ENCODE measurements at regions not wholly inside any gene's neighbourhood (a gene's known extent, or its start where the extent isn't known, plus 50 kb on each side); places are given as distances from the start of the nearest gene placed in this dataset.

DNA sequence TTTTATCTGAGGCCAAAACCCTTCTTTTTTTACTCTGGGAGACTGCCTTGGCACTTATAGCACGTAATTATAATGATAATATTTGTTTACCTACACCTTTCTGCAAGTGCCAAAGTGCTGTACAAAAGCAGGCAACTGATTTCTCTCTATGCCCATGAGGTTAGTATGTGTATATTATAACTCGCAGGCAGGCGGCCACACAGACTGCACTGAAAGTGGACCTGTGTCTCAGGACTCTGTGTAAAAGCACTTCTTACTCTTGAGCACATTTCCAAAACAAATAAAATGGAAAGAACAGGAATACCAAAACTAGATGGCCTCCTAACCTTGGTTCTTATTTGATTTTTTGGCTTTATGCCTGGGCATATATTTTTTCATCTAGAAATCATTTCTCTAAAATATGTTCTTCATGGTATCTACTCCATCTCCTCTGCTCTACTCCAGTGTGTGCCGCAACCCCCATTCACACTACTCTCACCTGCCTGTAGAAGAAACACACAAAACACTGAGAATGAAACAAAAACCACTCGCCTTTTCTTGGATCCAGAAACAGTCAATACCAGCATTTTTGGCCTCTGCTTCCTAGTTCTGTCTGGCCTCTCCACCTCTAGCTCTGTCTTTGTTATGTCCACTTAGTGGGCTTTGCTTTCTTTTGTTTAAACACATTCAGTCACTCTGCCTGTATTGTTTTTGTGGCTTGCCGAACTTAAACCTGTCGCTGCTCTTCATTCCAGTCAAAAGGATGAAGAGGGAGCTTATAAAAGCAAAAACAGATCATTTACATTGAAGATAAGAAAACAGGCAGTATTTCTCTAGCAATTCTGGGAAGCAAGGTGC, 934.5 kb upstream of the TENM3 start:
- in situ Hi-C loops (cut with HindIII; ENCODE audit: low sequenced_read_pairs), result no loop called here
- no peak for DNase-seq (ENCODE audit: low read depth, low spot score)
- TF ChIP-seq, protein P1, sequence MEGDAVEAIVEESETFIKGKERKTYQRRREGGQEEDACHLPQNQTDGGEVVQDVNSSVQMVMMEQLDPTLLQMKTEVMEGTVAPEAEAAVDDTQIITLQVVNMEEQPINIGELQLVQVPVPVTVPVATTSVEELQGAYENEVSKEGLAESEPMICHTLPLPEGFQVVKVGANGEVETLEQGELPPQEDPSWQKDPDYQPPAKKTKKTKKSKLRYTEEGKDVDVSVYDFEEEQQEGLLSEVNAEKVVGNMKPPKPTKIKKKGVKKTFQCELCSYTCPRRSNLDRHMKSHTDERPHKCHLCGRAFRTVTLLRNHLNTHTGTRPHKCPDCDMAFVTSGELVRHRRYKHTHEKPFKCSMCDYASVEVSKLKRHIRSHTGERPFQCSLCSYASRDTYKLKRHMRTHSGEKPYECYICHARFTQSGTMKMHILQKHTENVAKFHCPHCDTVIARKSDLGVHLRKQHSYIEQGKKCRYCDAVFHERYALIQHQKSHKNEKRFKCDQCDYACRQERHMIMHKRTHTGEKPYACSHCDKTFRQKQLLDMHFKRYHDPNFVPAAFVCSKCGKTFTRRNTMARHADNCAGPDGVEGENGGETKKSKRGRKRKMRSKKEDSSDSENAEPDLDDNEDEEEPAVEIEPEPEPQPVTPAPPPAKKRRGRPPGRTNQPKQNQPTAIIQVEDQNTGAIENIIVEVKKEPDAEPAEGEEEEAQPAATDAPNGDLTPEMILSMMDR (IDR thresholded peaks at IDR 0.05; ENCODE audit: low read depth, low read length), result no peak
- no peak overlapping the region for H3K4me3 ChIP-seq (ENCODE audit: low read depth, low read length)

DNA sequence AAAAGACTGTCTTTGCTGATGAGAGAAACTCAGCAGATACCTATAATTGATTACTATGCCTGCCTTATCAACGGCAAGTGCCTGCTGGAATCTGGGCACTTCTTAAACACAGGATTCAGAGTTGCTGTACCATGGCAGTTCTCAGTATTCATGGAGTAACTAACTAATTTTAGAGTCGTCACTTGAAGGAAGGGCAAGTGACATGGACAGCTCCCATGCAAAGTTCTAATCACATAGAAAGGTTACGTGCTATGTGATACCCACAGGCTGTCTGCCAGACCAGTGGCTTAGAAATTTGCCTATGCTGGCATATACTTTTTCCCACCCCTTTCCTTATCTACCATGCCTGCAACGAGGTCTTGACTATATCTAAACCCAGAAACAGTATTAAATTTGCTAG, 931.1 kb upstream of the TENM3 start:
- in situ Hi-C loops (cut with HindIII; ENCODE audit: low sequenced_read_pairs), result no loop called here
- no peak overlapping the region for H3K4me3 ChIP-seq (ENCODE audit: low read depth, low read length)
- DNase-seq (ENCODE audit: low read depth, low spot score), result no peak
- TF ChIP-seq, protein P1 (IDR thresholded peaks at IDR 0.05; ENCODE audit: low read depth, low read length), result no peak

DNA sequence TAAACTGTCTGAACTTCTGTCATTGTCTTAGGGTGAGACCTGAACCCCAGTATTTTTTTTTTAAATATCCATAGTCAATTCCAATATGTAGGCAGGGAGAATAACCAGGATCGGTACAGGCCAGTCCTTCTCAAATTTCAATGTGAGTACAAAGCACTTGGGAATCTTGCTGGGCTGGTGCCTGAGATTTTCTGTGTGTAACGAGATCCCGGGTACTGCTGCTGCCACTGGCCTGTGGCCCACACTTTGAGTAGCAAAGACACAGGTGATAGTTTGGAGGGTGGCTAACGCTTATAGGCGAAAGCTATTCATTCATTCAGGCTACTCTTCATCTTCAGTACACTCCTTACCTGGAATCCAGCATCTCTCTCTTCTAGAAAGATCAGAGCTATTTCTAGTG, 923.6 kb upstream of the TENM3 start:
- no peak for DNase-seq (ENCODE audit: low read depth, low spot score)
- TF ChIP-seq, protein P1 (IDR thresholded peaks at IDR 0.05; ENCODE audit: low read depth, low read length), result no peak
- H3K4me3 ChIP-seq (ENCODE audit: low read depth, low read length), result no peak overlapping the region
- in situ Hi-C loops (cut with HindIII; ENCODE audit: low sequenced_read_pairs), result no loop called here

DNA sequence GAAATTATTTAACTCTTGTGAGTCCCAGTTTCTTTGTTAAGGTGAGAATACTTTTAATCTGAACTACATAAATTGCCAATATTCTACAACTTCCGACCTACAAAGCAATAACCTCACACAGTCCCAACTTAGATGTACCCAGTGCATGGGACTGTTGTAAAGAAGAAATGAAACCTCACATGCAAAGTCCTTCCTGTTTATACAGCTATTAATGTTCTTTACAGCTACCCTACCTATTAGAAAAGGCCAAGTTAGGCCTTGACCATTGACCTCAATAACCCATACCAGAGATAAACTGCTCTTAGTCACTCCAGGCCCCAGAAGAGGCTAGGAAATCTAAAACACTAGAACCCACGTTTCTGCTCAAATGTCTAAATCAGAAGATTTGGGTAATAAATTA, 920.1 kb upstream of the TENM3 start:
- no peak for DNase-seq (ENCODE audit: low read depth, low spot score)
- H3K4me3 ChIP-seq (ENCODE audit: low read depth, low read length), result no peak overlapping the region
- TF ChIP-seq, protein P1 (IDR thresholded peaks at IDR 0.05; ENCODE audit: low read depth, low read length), result no peak
- in situ Hi-C loops (cut with HindIII; ENCODE audit: low sequenced_read_pairs), result no loop called here

DNA sequence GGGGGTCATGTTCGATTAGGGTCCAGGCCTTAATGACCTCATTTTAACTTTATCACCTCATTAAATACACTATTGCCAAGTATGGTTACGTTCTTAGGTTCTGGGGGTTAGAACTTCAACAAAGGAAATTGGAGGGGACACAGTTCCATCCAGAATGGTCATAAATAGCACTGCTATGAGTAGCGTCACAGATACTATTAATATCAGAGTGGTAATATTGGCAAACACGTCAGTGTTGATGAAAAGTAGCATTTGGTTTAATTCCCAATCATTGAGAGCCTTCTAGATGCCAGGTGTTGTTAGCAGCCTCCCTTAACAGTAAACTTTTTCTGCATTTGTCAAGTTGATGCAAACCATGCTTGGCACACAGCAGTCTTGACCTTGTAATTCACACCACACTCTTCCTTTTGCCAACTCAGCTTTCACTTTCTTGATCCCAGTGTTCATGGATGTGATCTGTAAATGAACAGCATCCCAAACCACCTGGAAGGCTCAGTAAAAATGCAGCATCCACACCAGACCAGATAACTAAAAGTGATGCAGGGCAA, 912.5 kb upstream of the TENM3 start:
- TF ChIP-seq, protein P1 (IDR thresholded peaks at IDR 0.05; ENCODE audit: low read depth, low read length), result no peak
- in situ Hi-C loops (cut with HindIII; ENCODE audit: low sequenced_read_pairs), result no loop called here
- DNase-seq (ENCODE audit: low read depth, low spot score), result no peak
- H3K4me3 ChIP-seq (ENCODE audit: low read depth, low read length), result no peak overlapping the region

DNA sequence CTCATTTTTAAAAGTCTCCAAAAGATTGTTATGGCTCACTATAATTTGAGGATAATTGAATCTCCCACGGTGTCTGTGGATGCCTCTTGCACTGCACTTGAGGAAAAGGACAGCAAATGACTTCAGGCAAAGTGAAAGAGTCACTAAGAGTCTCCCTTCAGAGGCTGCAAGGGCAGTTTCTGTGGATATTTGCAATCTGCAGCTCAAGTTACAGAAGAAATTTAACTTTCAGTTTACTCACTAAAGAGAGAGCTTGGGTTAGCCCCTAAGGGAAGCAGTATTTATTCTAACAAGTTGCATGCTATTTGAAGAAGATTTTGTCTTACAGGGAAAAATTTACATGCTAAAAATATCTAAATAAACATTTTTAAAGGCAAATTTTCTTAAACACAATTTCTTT, 912.0 kb upstream of the TENM3 start:
- DNase-seq (ENCODE audit: low read depth, low spot score), result no peak
- in situ Hi-C loops (cut with HindIII; ENCODE audit: low sequenced_read_pairs), result no loop called here
- no peak overlapping the region for H3K4me3 ChIP-seq (ENCODE audit: low read depth, low read length)
- TF ChIP-seq, protein P1 (IDR thresholded peaks at IDR 0.05; ENCODE audit: low read depth, low read length), result no peak

Measured in astrocyte of the spinal cord (primary cell).